Right lobe of liver (tissue), 4 donors: ENCODE measurements at regions not wholly inside any gene's neighbourhood (a gene's known extent, or its start where the extent isn't known, plus 50 kb on each side); places are given as distances from the start of the nearest gene placed in this dataset.

Experiments
- POLR2A ChIP-seq: fragments of 450-650 bp; IDR thresholded peaks from one replicate; pipeline ENCODE4 v1.6.1; 2017; ENCODE audit warnings: antibody characterized with exemption, mild to moderate bottlenecking
- TF ChIP-seq, protein P1 (sequence below), 4 donors: fragments of 200-600 bp in 3 of 4; fragments of 450-650 bp in 1 of 4; IDR thresholded peaks; one replicate each; pipeline versions ENCODE4 v1.5.1 to v1.8.0; 2016 to 2022; ENCODE audit warnings: antibody characterized with exemption in 4 of 4, mild to moderate bottlenecking in 2 of 4
- donor health status: DM: no; HTN: no; CAD: no.
- donor health status: DM: no; HTN: no; CAD: no.
- donor health status: DM: no; HTN: yes; CAD: no.

DNA sequence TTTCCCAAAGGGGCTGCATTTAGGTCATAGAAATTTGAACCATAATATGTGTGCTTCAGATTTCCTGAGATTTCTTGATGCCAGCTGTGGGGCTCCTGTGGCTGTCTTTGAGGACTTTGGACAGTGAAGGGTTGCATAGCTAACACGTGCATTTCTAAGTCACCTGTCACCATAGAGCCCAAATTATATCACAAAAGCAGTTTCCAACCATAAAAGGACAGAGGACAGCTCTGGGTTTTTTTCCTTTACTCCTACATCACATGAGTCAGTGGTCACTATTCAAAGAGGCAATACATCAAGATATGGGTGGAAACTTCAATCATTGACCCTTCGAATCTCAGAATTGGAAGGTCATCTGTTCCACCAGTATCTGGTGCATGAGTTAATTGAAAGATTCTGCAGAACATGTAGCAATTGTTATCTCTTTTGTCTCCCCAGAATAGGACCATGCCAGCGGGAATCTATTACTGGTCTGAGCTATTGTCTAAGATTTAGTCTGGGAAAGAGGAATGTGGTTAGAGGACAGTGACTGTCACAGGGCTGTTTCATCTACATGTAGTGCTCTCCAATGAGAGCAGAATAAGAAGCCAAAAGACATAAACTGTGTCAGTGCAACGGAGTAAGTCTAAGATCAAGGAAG, 133.5 kb downstream of the AASDH start:
- TF ChIP-seq, protein P1, sequence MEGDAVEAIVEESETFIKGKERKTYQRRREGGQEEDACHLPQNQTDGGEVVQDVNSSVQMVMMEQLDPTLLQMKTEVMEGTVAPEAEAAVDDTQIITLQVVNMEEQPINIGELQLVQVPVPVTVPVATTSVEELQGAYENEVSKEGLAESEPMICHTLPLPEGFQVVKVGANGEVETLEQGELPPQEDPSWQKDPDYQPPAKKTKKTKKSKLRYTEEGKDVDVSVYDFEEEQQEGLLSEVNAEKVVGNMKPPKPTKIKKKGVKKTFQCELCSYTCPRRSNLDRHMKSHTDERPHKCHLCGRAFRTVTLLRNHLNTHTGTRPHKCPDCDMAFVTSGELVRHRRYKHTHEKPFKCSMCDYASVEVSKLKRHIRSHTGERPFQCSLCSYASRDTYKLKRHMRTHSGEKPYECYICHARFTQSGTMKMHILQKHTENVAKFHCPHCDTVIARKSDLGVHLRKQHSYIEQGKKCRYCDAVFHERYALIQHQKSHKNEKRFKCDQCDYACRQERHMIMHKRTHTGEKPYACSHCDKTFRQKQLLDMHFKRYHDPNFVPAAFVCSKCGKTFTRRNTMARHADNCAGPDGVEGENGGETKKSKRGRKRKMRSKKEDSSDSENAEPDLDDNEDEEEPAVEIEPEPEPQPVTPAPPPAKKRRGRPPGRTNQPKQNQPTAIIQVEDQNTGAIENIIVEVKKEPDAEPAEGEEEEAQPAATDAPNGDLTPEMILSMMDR (IDR thresholded peaks at IDR 0.05) = no peak
- no peak for TF ChIP-seq POLR2A
